A549 (cell line): ENCODE measurements at regions not wholly inside any gene's neighbourhood (a gene's known extent, or its start where the extent isn't known, plus 50 kb on each side); places are given as distances from the start of the nearest gene placed in this dataset.

Experiments used
- ATAC-seq, 2 experiments: fragments of 200-7000 bp in 1 of 2; fragments of >200 bp in 1 of 2; cut with Nextera tagmentation in 1 of 2; cut with Tn5 transposase in 1 of 2; 3 replicates each; pipeline versions ENCODE4 v1.8.0 to v1.9.1; 2018 to 2020; ENCODE audit warnings: mild to moderate bottlenecking in 1 of 2, moderate library complexity in 1 of 2
- CTCF ChIA-PET: fragments of 300-600 bp; sonication (Branson Sonifier 250); formaldehyde crosslinking; extraction: SDS; loops from one replicate; lab custom pipeline; 2021; ENCODE audit warnings: antibody characterized with exemption, inconsistent platforms; lab: Yijun Ruan, JAX
- POLR2A ChIA-PET: fragments of 350-600 bp; formaldehyde crosslinking; extraction: SDS; loops from one replicate; lab custom pipeline; 2021; ENCODE audit warnings: antibody characterized with exemption, inconsistent platforms; lab: Yijun Ruan, JAX
- DNase-seq, 2 experiments: peaks; one replicate each; pipeline versions ENCODE4 v3.0.0 to v3.0.0-alpha.2; 2011 to 2016; ENCODE audit warnings: low read depth in 1 of 2, low spot score in 1 of 2
- FAIRE-seq: peaks from 2 replicates; lab custom pipeline; 2011; peaks lifted over from hg19 to GRCh38; lab: Jason Lieb, UNC
- H3K27ac ChIP-seq, 2 experiments: fragments of >200 bp; sonication (Bioruptor Twin); formaldehyde crosslinking; 3 replicates each; pipeline ENCODE4 v1.5.1; 2016 to 2017
- H3K4me1 ChIP-seq: fragments of >200 bp; sonication (Bioruptor Twin); formaldehyde crosslinking; 3 replicates; pipeline ENCODE4 v1.6.1; 2016
- H3K4me2 ChIP-seq: fragments of >200 bp; sonication (Bioruptor Twin); formaldehyde crosslinking; 3 replicates; pipeline ENCODE4 v1.6.1; 2016
- H3K4me3 ChIP-seq: fragments of >200 bp; sonication (Bioruptor Twin); formaldehyde crosslinking; 3 replicates; pipeline ENCODE4 v1.5.1; 2016
- H3K9me3 ChIP-seq: fragments of >200 bp; sonication (Bioruptor Twin); formaldehyde crosslinking; 3 replicates; pipeline ENCODE4 v1.6.1; 2016
- FOSB ChIP-seq: fragments of 250-450 bp; sonication (Bioruptor Pico); IDR thresholded peaks from 2 replicates; pipeline ENCODE4 v1.5.0; 2020; ENCODE audit warnings: mild to moderate bottlenecking, moderate library complexity
- FOSL2 ChIP-seq, 2 experiments: fragments of 450-650 bp in 1 of 2; fragments of >200 bp in 1 of 2; sonication (Bioruptor Twin) in 1 of 2; formaldehyde crosslinking; IDR thresholded peaks; 2 replicates each; pipeline versions ENCODE4 v1.5.0 to v1.6.1; 2016 to 2020; ENCODE audit warnings: mild to moderate bottlenecking in 1 of 2, moderate library complexity in 1 of 2
- FOXS1 ChIP-seq: fragments of 250-450 bp; sonication (Bioruptor Pico); IDR thresholded peaks from 2 replicates; pipeline ENCODE4 v1.5.0; 2020; ENCODE audit warnings: mild to moderate bottlenecking, moderate library complexity
- GATA3 ChIP-seq: IDR thresholded peaks from 2 replicates; pipeline ENCODE4 v1.6.1; 2012; ENCODE audit warnings: borderline replicate concordance
- HES2 ChIP-seq: fragments of >200 bp; sonication (Bioruptor Twin); formaldehyde crosslinking; IDR thresholded peaks from 2 replicates; pipeline ENCODE4 v1.6.1; 2016
- HOXB5 ChIP-seq: fragments of 250-450 bp; sonication (Bioruptor Pico); IDR thresholded peaks from 2 replicates; pipeline ENCODE4 v1.5.0; 2020; ENCODE audit warnings: mild to moderate bottlenecking, moderate library complexity
- JUNB ChIP-seq: fragments of >200 bp; sonication (Bioruptor Twin); formaldehyde crosslinking; IDR thresholded peaks from 2 replicates; pipeline ENCODE4 v1.6.1; 2016
- KDM1A ChIP-seq: fragments of 200-600 bp; sonication (generic); IDR thresholded peaks from 2 replicates; pipeline ENCODE4 v1.6.1; 2016; ENCODE audit warnings: low read depth, mild to moderate bottlenecking
- MAFK ChIP-seq: fragments of 450-650 bp; IDR thresholded peaks from 2 replicates; pipeline ENCODE4 v1.6.1; 2014; ENCODE audit not compliant: partially characterized antibody
- NPAS2 ChIP-seq: fragments of 250-450 bp; sonication (Bioruptor Pico); IDR thresholded peaks from 2 replicates; pipeline ENCODE4 v1.8.0; 2022; ENCODE audit warnings: mild to moderate bottlenecking, moderate library complexity, borderline replicate concordance
- RARB ChIP-seq: fragments of 250-450 bp; sonication (Bioruptor Pico); IDR thresholded peaks from 2 replicates; pipeline ENCODE4 v1.8.0; 2021; ENCODE audit warnings: mild to moderate bottlenecking, moderate library complexity
- RFX5 ChIP-seq: fragments of 450-650 bp; IDR thresholded peaks from 2 replicates; pipeline ENCODE4 v1.7.1; 2014; ENCODE audit warnings: antibody characterized with exemption, mild to moderate bottlenecking, moderate library complexity
- SMC3 ChIP-seq: fragments of >200 bp; sonication (Bioruptor Twin); formaldehyde crosslinking; IDR thresholded peaks from 3 replicates; pipeline ENCODE4 v1.6.1; 2018; ENCODE audit warnings: inconsistent platforms
- TFCP2L1 ChIP-seq: fragments of 250-450 bp; sonication (Bioruptor Pico); IDR thresholded peaks from 2 replicates; pipeline ENCODE4 v1.5.0; 2021; ENCODE audit warnings: mild to moderate bottlenecking
- USF2 ChIP-seq: fragments of 450-650 bp; IDR thresholded peaks from 2 replicates; pipeline ENCODE4 v1.6.1; 2014; ENCODE audit warnings: antibody characterized with exemption
- WGBS: methylation state at CpG from one replicate; pipeline ENCODE4 v1.1.6; 2017; ENCODE audit errors: missing lambda C conversion rate; 5-methylcytosine and 5-hydroxymethylcytosine counted together
- TF ChIP-seq, protein P1 (sequence below): IDR thresholded peaks from 2 replicates; pipeline ENCODE4 v1.6.1; 2012
- TF ChIP-seq, protein P2 (sequence below): fragments of >200 bp; sonication (Bioruptor Twin); formaldehyde crosslinking; IDR thresholded peaks from 3 replicates; pipeline ENCODE4 v1.5.1; 2016
- TF ChIP-seq, protein P3 (sequence below): fragments of 150-350 bp; IDR thresholded peaks from 2 replicates; pipeline ENCODE4 v1.6.1; 2014; ENCODE audit warnings: low read depth, mild to moderate bottlenecking, low read length

- no peak for TF ChIP-seq HOXB5
- no peak for TF ChIP-seq RFX5
These were observed 68.4 kb upstream of the RTN4 start (continued) for GRCh38 chr2:55118643-55119083.

GRCh38 chr2:55116966-55117365, 66.7 kb upstream of the RTN4 start:
- peak overlapping the region; percentile 22 to 92; a peak in 5 of 6 replicates for H3K27ac ChIP-seq
- TF ChIP-seq FOXS1 (CRISPR knock-in tag) (no peak), GATA3 (no peak), HES2 (no peak), MAFK (no peak)
- ATAC-seq: no peak
- H3K4me1 ChIP-seq: peaks cover 50% of the 10 kb centered on the region
- 93% methylated on average over 7 of the region's 7 CpGs for WGBS
- 0 out of 3 replicates have a peak overlapping the region, but pooled peaks have one; percentile 3 for H3K4me2 ChIP-seq
- no peak for FAIRE-seq
- CTCF ChIA-PET: interaction anchor here (0.6 to 14.1 kb wide), 10 partner anchors 8 to 99 kb away, joined by 3 to 148 read pairs (median 4); no protein-coding TSS in a partner anchor
- no peaks in the 10 kb centered on the region for H3K9me3 ChIP-seq
- DNase-seq: no peak
- POLR2A ChIA-PET: no interaction called here
- no peak overlapping the region for H3K4me3 ChIP-seq

DNA sequence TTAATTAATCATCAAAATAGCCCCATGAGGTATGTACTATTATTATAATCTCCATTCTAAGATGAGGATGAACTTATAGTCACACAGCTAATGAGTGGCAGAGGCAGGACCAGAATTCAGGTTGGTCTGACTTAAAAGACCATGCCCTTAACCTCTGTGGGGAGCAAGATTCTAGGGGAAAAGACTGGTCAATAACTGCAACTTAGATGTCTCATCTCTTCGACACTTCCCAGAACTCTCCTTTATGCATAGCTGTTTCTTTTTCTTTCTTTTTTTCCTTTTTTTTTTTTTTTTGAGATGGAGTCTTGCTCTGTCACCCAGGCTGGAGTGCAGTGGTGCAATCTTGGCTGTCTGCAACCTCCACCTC, 66.3 kb upstream of the RTN4 start:
- peak overlapping the region; percentile 54 to 92; a peak in 5 of 6 replicates for H3K27ac ChIP-seq
- TF ChIP-seq, protein P1, sequence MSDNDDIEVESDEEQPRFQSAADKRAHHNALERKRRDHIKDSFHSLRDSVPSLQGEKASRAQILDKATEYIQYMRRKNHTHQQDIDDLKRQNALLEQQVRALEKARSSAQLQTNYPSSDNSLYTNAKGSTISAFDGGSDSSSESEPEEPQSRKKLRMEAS: no peak
- no peak for TF ChIP-seq FOSB (CRISPR knock-in tag)
- no peak for TF ChIP-seq NPAS2
- TF ChIP-seq USF2: no peak
- TF ChIP-seq, protein P2, sequence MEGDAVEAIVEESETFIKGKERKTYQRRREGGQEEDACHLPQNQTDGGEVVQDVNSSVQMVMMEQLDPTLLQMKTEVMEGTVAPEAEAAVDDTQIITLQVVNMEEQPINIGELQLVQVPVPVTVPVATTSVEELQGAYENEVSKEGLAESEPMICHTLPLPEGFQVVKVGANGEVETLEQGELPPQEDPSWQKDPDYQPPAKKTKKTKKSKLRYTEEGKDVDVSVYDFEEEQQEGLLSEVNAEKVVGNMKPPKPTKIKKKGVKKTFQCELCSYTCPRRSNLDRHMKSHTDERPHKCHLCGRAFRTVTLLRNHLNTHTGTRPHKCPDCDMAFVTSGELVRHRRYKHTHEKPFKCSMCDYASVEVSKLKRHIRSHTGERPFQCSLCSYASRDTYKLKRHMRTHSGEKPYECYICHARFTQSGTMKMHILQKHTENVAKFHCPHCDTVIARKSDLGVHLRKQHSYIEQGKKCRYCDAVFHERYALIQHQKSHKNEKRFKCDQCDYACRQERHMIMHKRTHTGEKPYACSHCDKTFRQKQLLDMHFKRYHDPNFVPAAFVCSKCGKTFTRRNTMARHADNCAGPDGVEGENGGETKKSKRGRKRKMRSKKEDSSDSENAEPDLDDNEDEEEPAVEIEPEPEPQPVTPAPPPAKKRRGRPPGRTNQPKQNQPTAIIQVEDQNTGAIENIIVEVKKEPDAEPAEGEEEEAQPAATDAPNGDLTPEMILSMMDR: no peak
- TF ChIP-seq FOSL2 (IDR thresholded peaks at IDR 0.05): no peak
- TF ChIP-seq FOSL2 (CRISPR knock-in tag; IDR thresholded peaks at IDR 0.05): no peak
- no peak for TF ChIP-seq KDM1A
- no peak for TF ChIP-seq SMC3
- TF ChIP-seq TFCP2L1: no peak
- TF ChIP-seq RARB (CRISPR knock-in tag): no peak
- TF ChIP-seq, all 56 proteins: peak for 0
- H3K4me2 ChIP-seq: peak overlapping the region; percentile 59; the same call in 2 of the 3 replicates
- no peaks in the 10 kb centered on the region for H3K9me3 ChIP-seq
- no peak overlapping the region for H3K4me3 ChIP-seq
- ATAC-seq (no peak), DNase-seq (no peak), FAIRE-seq (no peak)
- ChIA-PET POLR2A (interaction anchor here (0.6 to 0.8 kb wide), 2 partner anchors 66 to 121 kb away, joined by 3 to 8 read pairs; partner anchors contain the start of gene RTN4), CTCF (interaction anchor here (0.6 to 14.1 kb wide), 10 partner anchors 8 to 98 kb away, joined by 3 to 148 read pairs (median 4); no protein-coding TSS in a partner anchor)
- H3K4me1 ChIP-seq: peaks cover 54% of the 10 kb centered on the region
- WGBS: 81% methylated on average over 1 of the region's 1 CpG

- ATAC-seq: peak; percentile 23 to 48; a peak in 3 of 6 replicates
- peak in 1 of 2 experiments; percentile 52 for DNase-seq
- Histone ChIP-seq H3K4me3 (no peak overlapping the region), H3K4me2 (peak overlapping the region; percentile 59), H3K4me1 (peaks cover 60% of the 10 kb centered on the region), H3K27ac (peak overlapping the region; percentile 54 to 92), H3K9me3 (no peaks in the 10 kb centered on the region)
- FAIRE-seq: no peak
- ChIA-PET CTCF (interaction anchor here (0.9 to 14.1 kb wide), 14 partner anchors 8 to 101 kb away, joined by 3 to 148 read pairs (median 4); partner anchors contain the start of gene RTN4), POLR2A (interaction anchor here (0.6 to 0.8 kb wide), 2 partner anchors 66 to 122 kb away, joined by 3 to 8 read pairs; partner anchors contain the start of gene RTN4)
- TF ChIP-seq JUNB (peak; percentile 25; the same call in 1 of the 2 replicates), FOSL2 (IDR thresholded peaks at IDR 0.05) (no peak), FOSL2 (CRISPR knock-in tag; IDR thresholded peaks at IDR 0.05) (peak; percentile 53; the same call in 1 of the 2 replicates), MAFK (peak; percentile 62), RFX5 (no peak)
- TF ChIP-seq, protein P3, sequence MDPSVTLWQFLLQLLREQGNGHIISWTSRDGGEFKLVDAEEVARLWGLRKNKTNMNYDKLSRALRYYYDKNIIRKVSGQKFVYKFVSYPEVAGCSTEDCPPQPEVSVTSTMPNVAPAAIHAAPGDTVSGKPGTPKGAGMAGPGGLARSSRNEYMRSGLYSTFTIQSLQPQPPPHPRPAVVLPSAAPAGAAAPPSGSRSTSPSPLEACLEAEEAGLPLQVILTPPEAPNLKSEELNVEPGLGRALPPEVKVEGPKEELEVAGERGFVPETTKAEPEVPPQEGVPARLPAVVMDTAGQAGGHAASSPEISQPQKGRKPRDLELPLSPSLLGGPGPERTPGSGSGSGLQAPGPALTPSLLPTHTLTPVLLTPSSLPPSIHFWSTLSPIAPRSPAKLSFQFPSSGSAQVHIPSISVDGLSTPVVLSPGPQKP: no peak
- WGBS: 64% methylated on average over 4 of the region's 4 CpGs
These were observed 65.7 kb upstream of the RTN4 start for GRCh38 chr2:55115761-55116597.
